Neural progenitor cell (in vitro differentiated cells): ENCODE measurements at regions not wholly inside any gene's neighbourhood (a gene's known extent, or its start where the extent isn't known, plus 50 kb on each side); places are given as distances from the start of the nearest gene placed in this dataset.

Experiments
- DNase-seq: peaks from one replicate; pipeline ENCODE4 v3.0.0-alpha.2; 2016; ENCODE audit warnings: low spot score
- H2AFZ ChIP-seq: fragments of 200-600 bp; sonication (generic); replicated peaks from 2 replicates; pipeline ENCODE4 v1.6.1; 2016; ENCODE audit warnings: antibody characterized with exemption
- H3F3A ChIP-seq: fragments of 200-600 bp; sonication (generic); 2 replicates; pipeline ENCODE4 v1.6.1; 2016; ENCODE audit warnings: antibody characterized with exemption, low read depth
- H3K27ac ChIP-seq: fragments of 200-600 bp; sonication (generic); 2 replicates; pipeline ENCODE4 v1.5.1; 2016; ENCODE audit warnings: mild to moderate bottlenecking
- H3K27me3 ChIP-seq: fragments of 200-600 bp; sonication (generic); 2 replicates; pipeline ENCODE4 v1.6.1; 2016; ENCODE audit warnings: mild to moderate bottlenecking, moderate library complexity
- H3K36me3 ChIP-seq: fragments of 200-600 bp; sonication (generic); 2 replicates; pipeline ENCODE4 v1.5.1; 2016
- H3K4me1 ChIP-seq: fragments of 200-600 bp; sonication (generic); 2 replicates; pipeline ENCODE4 v1.6.1; 2016; ENCODE audit warnings: mixed run types
- H3K4me2 ChIP-seq: fragments of 200-600 bp; sonication (generic); 2 replicates; pipeline ENCODE4 v1.6.1; 2016
- H3K4me3 ChIP-seq: fragments of 200-600 bp; sonication (generic); 2 replicates; pipeline ENCODE4 v1.5.1; 2016
- H3K79me2 ChIP-seq: fragments of 200-600 bp; sonication (generic); 2 replicates; pipeline ENCODE4 v1.6.1; 2016; ENCODE audit warnings: low read depth
- H3K9ac ChIP-seq: fragments of 200-600 bp; sonication (generic); 2 replicates; pipeline ENCODE4 v1.6.1; 2016
- H3K9me3 ChIP-seq: fragments of 200-600 bp; sonication (generic); 2 replicates; pipeline ENCODE4 v1.5.1; 2016; ENCODE audit warnings: low read depth
- H4K20me1 ChIP-seq: fragments of 200-600 bp; sonication (generic); 2 replicates; pipeline ENCODE4 v1.6.1; 2016; ENCODE audit warnings: low read depth
- H3K27ac Mint-ChIP-seq: 3 replicates; pipeline ENCODE4 v1.8.0; 2021; ENCODE audit warnings: mixed read lengths
- H3K27me3 Mint-ChIP-seq: 2 replicates; pipeline ENCODE4 v1.8.0; 2022; ENCODE audit warnings: low read depth, mild to moderate bottlenecking, inconsistent platforms, moderate library complexity, mixed read lengths; ENCODE audit not compliant: insufficient read depth
- H3K36me3 Mint-ChIP-seq: 3 replicates; pipeline ENCODE4 v1.8.0; 2021; ENCODE audit warnings: mixed read lengths
- H3K4me1 Mint-ChIP-seq: 3 replicates; pipeline ENCODE4 v1.8.0; 2021; ENCODE audit warnings: mixed read lengths
- H3K4me3 Mint-ChIP-seq: 3 replicates; pipeline ENCODE4 v1.8.0; 2021; ENCODE audit warnings: mild to moderate bottlenecking, moderate library complexity, mixed read lengths
- H3K9me3 Mint-ChIP-seq: 3 replicates; pipeline ENCODE4 v1.8.0; 2020; ENCODE audit warnings: mixed read lengths
- EZH2 ChIP-seq: fragments of 200-600 bp; sonication (generic); IDR thresholded peaks from 2 replicates; pipeline ENCODE4 v1.6.1; 2017; ENCODE audit warnings: antibody characterized with exemption, mild to moderate bottlenecking, moderate library complexity
- EZH2phosphoT487 ChIP-seq: fragments of 200-600 bp; sonication (generic); IDR thresholded peaks from 2 replicates; pipeline ENCODE4 v1.6.1; 2017; ENCODE audit warnings: antibody characterized with exemption
- TF ChIP-seq, protein P1 (sequence below): fragments of 200-600 bp; sonication (generic); IDR thresholded peaks from 2 replicates; pipeline ENCODE4 v1.5.1; 2017; ENCODE audit warnings: antibody characterized with exemption, mild to moderate bottlenecking

GRCh38 chr4:108431986-108432385 is 188.4 kb upstream of the RPL34 start:
- Mint-ChIP-seq H3K27ac (no peak overlapping the region), H3K9me3 (peaks cover 4% of the 10 kb centered on the region), H3K27me3 (no peaks in the 10 kb centered on the region), H3K36me3 (no peaks in the 10 kb centered on the region), H3K4me3 (no peak overlapping the region), H3K4me1 (peaks cover 3% of the 10 kb centered on the region)
- TF ChIP-seq EZH2phosphoT487 (no peak), EZH2 (no peak)
- TF ChIP-seq, protein P1, sequence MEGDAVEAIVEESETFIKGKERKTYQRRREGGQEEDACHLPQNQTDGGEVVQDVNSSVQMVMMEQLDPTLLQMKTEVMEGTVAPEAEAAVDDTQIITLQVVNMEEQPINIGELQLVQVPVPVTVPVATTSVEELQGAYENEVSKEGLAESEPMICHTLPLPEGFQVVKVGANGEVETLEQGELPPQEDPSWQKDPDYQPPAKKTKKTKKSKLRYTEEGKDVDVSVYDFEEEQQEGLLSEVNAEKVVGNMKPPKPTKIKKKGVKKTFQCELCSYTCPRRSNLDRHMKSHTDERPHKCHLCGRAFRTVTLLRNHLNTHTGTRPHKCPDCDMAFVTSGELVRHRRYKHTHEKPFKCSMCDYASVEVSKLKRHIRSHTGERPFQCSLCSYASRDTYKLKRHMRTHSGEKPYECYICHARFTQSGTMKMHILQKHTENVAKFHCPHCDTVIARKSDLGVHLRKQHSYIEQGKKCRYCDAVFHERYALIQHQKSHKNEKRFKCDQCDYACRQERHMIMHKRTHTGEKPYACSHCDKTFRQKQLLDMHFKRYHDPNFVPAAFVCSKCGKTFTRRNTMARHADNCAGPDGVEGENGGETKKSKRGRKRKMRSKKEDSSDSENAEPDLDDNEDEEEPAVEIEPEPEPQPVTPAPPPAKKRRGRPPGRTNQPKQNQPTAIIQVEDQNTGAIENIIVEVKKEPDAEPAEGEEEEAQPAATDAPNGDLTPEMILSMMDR = no peak
- Histone ChIP-seq H3K9me3 (no peaks in the 10 kb centered on the region), H3K27ac (no peak overlapping the region), H3K36me3 (no peaks in the 10 kb centered on the region), H3K79me2 (no peaks in the 10 kb centered on the region), H3K4me2 (no peak overlapping the region), H3K4me1 (no peaks in the 10 kb centered on the region), H3K27me3 (no peaks in the 10 kb centered on the region), H3K4me3 (no peak overlapping the region), H3K9ac (no peak overlapping the region), H4K20me1 (no peaks in the 10 kb centered on the region), H3F3A (no peaks in the 10 kb centered on the region), H2AFZ (no peak overlapping the region)
- DNase-seq = no peak

DNA sequence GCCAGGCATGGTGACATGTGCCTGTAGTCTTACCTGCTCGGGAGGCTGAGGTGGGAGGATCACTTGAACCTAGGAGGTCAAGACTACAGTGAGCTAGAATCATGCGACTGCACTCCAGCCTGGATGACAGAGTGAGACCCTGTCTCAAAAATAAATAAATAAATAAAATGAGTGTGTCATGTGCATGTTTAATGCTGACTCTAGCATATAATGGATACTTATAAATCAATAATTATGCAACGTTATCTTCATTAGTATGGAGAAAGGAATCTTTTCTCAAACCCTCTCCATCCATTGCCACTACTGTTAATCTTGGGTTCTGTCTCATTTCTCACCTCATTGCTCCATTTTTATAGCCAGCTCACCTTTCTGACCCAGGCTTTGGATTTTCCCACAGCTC is 189.5 kb upstream of the RPL34 start:
- peaks cover 4% of the 10 kb centered on the region for H3K9me3 Mint-ChIP-seq
- peaks cover 6% of the 10 kb centered on the region for H3K4me1 Mint-ChIP-seq
- Histone ChIP-seq H4K20me1 (no peaks in the 10 kb centered on the region), H3K27me3 (no peaks in the 10 kb centered on the region), H3K4me2 (no peak overlapping the region), H3K79me2 (no peaks in the 10 kb centered on the region), H3K4me3 (no peak overlapping the region), H3K36me3 (no peaks in the 10 kb centered on the region), H3K9ac (no peak overlapping the region), H3K9me3 (no peaks in the 10 kb centered on the region), H3F3A (no peaks in the 10 kb centered on the region), H3K27ac (no peak overlapping the region), H3K4me1 (no peaks in the 10 kb centered on the region), H2AFZ (no peak overlapping the region)
- H3K27me3 Mint-ChIP-seq = no peaks in the 10 kb centered on the region
- no peak overlapping the region for H3K4me3 Mint-ChIP-seq
- no peak overlapping the region for H3K27ac Mint-ChIP-seq
- TF ChIP-seq, protein P1 = no peak
- TF ChIP-seq EZH2phosphoT487 = no peak
- TF ChIP-seq EZH2 = no peak
- no peaks in the 10 kb centered on the region for H3K36me3 Mint-ChIP-seq
- DNase-seq = no peak

DNA sequence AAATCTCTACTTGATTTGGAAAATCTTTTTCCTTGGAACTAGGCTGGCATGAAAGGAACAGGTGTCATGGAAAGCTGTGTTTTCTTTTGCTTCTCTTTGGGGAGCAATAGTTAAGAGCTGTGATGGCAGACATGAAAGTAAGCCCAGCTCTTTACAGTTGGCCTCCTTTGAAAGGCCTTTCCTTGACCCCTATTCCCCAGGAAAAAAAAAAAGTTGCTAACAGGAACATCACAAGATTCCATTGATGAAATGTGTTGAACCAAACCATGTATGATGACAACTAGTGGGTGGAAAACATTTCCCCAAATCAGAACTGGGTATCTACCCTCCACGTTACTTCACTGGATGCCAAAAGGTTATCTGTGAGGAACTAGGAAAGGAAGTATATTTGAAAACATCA is 190.7 kb upstream of the RPL34 start:
- no peaks in the 10 kb centered on the region for H3K36me3 ChIP-seq
- H3K4me3 ChIP-seq = no peak overlapping the region
- no peak overlapping the region for H3K9ac ChIP-seq
- no peaks in the 10 kb centered on the region for H3K4me1 ChIP-seq
- no peak for DNase-seq
- H3K27me3 ChIP-seq = no peaks in the 10 kb centered on the region
- H3K9me3 ChIP-seq = no peaks in the 10 kb centered on the region
- H3K4me2 ChIP-seq = no peak overlapping the region
- Mint-ChIP-seq H3K4me3 (no peak overlapping the region), H3K9me3 (peaks cover under 1% of the 10 kb centered on the region), H3K27me3 (no peaks in the 10 kb centered on the region), H3K36me3 (no peaks in the 10 kb centered on the region), H3K27ac (no peak overlapping the region), H3K4me1 (peaks cover 6% of the 10 kb centered on the region)
- TF ChIP-seq, protein P1 = no peak
- no peak for TF ChIP-seq EZH2phosphoT487
- TF ChIP-seq EZH2 = no peak
- no peaks in the 10 kb centered on the region for H3F3A ChIP-seq
- H4K20me1 ChIP-seq = no peaks in the 10 kb centered on the region
- no peak overlapping the region for H2AFZ ChIP-seq
- no peaks in the 10 kb centered on the region for H3K79me2 ChIP-seq
- no peak overlapping the region for H3K27ac ChIP-seq

DNA sequence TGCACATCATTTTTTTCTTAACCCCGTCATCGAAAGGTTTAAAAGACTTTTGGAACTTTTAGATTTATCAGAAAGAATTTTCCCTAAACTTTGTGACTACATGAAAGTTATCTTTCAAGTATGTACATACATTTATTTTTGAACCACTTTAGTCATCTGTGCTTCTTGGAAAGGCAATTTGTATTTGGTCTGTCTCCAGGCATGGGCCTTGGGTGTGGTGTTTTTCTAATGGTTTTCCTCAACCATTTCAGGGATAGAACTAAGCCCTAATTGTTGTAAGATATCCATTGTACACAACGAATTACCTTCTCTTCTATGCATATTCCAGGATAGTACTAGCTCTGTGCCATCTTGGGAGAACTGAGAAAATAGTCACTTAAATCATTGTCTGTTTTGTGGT is 191.5 kb upstream of the RPL34 start:
- no peak overlapping the region for H3K4me3 Mint-ChIP-seq
- no peaks in the 10 kb centered on the region for H3K36me3 Mint-ChIP-seq
- no peak for TF ChIP-seq EZH2
- no peak for TF ChIP-seq EZH2phosphoT487
- TF ChIP-seq, protein P1 = no peak
- H3K27me3 Mint-ChIP-seq = no peaks in the 10 kb centered on the region
- no peak for DNase-seq
- Histone ChIP-seq H4K20me1 (no peaks in the 10 kb centered on the region), H3K9ac (no peak overlapping the region), H3K4me2 (no peak overlapping the region), H3K4me1 (no peaks in the 10 kb centered on the region), H3K27ac (no peak overlapping the region), H3K9me3 (no peaks in the 10 kb centered on the region), H3K27me3 (no peaks in the 10 kb centered on the region), H3F3A (no peaks in the 10 kb centered on the region), H3K36me3 (no peaks in the 10 kb centered on the region), H3K79me2 (no peaks in the 10 kb centered on the region), H2AFZ (no peak overlapping the region), H3K4me3 (no peak overlapping the region)
- peaks cover 6% of the 10 kb centered on the region for H3K4me1 Mint-ChIP-seq
- H3K9me3 Mint-ChIP-seq = peaks cover under 1% of the 10 kb centered on the region
- H3K27ac Mint-ChIP-seq = no peak overlapping the region
